ENCODE measurements at regions not wholly inside any gene's neighbourhood (a gene's known extent, or its start where the extent isn't known, plus 50 kb on each side); places are given as distances from the start of the nearest gene placed in this dataset.

GRCh38 chr3:83514130-83514914 lies 1444.5 kb upstream of the CADM2 start:
- no peak for DNase-seq

DNA sequence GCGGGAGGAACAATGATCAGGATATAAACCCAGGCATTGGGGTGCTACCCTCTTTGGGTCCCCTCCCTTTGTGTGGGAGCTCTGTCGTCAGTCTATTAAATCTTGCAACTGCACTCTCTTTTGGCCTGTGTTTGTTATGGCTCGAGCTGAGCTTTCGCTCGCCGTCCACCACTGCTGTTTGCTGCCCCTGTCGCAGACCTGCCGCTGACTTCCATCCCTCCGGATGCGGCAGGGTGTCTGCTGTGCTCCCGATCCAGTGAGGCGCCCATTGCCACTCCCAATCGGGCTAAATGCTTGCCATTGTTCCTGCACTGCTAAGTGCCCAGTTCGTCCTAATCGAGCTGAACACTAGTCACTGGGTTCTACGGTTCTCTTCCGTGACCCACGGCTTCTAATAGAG lies 1443.7 kb upstream of the CADM2 start:
- no peak for DNase-seq

GRCh38 chr3:83523470-83524073 lies 1435.2 kb upstream of the CADM2 start:
- DNase-seq = peak; percentile 5 to 18

DNA sequence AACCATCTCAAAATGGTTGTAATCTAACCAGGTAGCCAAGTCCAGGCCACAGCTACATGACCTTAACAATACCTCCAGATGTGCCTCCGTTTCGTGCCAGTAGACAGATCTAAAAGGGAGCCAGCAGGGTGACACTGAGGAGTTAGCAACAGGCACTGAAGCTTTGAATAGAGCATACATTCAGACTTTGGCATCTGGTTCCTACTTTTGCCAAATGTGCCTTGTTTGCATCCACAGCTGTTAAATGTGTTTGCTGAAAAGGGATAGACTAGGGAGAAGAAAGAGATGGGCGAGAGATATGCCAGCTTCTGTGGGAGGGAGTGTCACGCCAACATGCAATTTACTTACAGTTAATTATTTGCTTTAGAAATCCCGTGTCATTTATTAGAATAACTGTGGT lies 1433.9 kb upstream of the CADM2 start:
- peak in 1 of 2 donors; percentile 2 for DNase-seq

DNA sequence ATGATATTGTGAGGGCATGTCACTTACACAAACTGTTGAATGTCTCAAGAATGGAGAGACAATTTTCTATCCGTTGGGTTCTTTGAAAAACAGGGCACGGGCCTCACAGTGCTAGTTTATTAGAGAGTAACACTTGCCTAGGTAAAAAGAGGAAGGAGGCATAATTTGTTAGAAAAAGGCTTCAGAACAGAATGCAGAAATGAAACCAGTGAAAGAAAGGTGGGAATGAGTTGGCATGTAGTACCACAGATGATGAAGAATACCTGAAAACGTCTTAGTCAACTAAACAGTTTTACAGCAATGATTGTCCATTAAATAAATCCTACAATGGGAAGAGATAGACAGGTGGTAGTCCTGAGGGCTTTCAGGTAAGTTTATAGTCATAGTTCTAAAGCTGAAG lies 1399.7 kb upstream of the CADM2 start:
- no peak for DNase-seq

DNA sequence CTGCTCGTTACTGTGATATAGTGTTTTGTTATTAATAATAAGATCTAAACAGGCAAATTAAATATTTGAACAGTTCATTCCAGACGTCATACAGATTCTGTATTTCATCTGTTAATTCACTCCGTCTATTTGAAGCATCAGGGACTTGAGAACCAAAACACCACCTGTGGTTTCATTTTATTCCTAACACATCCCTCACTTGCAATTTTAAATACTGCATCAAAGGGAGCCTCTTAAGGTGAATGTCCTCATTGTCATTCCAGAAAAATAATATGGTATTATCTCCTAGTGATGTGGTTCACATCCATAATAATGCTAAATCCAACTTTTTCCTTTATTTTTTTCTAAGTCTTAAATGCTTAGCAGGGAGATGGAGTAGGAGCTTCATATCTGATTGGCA lies 1390.9 kb upstream of the CADM2 start:
- no peak for DNase-seq

- no peak for DNase-seq
These were observed 1377.2 kb upstream of the CADM2 start for GRCh38 chr3:83581546-83581945.

- DNase-seq = no peak
These were observed 1357.1 kb upstream of the CADM2 start for GRCh38 chr3:83601704-83602103.

DNA sequence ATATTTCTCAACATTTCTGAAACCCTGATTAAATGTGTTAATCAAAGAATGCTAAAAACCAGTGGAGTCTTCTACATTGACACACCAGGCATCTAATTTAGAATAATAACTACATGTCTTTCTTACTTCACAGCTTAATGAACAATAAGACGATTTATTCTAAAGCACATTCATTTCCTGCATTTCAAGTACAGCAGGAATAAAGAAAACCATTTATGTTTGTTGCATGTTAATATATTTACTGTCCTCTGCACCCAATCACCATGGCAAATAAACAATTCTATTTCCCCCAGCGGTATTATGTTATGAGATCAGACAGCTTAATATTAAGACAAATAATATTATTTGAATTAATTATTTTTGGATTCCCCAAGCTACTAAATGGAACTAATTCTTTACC lies 1336.3 kb upstream of the CADM2 start:
- DNase-seq = no peak

GRCh38 chr3:83625261-83625660 lies 1333.5 kb upstream of the CADM2 start:
- no peak for DNase-seq

GRCh38 chr3:83628471-83628870 lies 1330.3 kb upstream of the CADM2 start:
- DNase-seq = no peak

DNA sequence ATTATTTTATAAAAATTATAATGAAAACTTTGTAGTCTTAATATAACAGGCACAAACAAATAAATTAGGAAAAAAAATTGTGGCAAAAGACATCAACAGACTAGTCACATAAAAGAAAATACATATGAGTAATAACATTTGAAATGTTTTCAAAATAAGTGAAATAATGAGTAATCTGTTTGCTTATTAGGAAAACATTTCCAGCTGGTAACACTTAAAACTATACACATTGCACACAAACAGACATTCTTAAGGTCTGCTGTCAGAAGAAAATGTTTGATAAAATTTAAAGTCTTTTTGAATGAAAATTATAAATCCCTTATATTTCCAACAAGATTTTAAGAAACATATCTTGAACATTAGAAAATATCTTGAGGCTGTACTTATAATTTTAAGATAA lies 1326.3 kb upstream of the CADM2 start:
- DNase-seq = no peak

DNA sequence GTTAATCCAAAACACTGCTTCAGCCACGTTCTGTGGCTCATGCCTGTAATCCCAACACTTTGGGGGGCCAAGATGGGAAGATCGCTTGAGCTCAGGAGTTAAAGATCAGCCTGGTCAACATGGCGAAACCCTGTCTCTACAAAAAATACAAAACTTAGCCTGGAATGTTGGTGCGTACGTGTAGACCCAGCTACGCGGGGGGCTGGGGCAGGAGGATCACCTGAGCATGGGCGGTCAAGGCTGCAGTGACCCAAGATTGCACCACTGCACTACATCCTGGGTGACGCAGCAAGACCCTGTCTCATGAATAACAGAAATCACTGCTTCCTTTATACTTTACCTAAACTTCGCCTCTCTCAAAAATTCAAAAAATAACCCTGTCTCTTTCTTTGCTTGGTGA lies 1325.0 kb upstream of the CADM2 start:
- DNase-seq = no peak

DNA sequence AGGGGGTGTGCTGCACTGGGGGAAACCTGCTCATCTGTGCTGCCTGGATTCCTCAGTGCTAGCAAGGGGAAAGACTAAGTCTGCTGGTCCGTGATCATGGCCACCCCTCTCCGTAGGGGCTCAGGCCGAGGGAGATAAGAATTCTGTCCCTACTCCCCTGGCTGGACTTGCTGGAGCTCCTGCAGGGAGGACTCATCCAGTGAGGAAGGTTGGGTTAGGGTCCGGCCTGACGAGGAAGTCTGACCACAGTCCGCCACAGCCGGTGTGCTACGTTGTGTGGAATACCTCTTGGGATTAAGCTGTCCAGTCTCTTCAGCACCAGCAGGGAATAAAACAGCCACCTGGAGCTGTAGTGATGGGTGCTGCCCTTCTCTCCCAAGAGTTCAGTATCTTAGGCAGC lies 1309.1 kb upstream of the CADM2 start:
- DNase-seq = no peak

GRCh38 chr3:83655083-83655482 lies 1303.7 kb upstream of the CADM2 start:
- no peak for DNase-seq

DNA sequence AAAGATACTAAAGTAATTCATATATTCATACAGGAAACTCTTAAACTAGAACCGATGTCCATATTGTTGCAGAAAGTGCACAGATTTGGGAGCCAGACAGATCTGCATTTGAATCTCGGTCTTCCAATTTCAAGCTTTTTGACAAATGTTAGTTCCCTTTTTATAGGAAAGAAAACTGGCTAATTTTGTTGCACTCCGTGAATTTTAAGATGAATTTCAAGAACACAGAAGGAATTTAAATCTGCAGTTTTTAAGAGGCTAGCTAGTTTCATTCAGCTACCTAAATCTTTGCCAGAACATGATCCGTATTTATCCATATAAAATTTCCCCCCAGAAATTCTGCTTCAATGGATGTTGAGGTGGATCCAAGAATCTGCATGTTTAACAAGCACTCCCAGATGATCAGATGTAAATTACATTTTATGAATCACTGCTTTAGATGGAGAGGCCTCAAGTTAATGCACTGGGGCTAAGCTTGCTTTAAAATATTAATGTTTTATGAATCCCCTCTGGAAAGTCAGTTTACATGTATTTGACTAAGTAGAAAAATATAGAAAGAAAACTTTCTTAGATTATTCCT lies 1296.3 kb upstream of the CADM2 start:
- DNase-seq = no peak

GRCh38 chr3:83670416-83670815 lies 1288.4 kb upstream of the CADM2 start:
- no peak for DNase-seq

DNA sequence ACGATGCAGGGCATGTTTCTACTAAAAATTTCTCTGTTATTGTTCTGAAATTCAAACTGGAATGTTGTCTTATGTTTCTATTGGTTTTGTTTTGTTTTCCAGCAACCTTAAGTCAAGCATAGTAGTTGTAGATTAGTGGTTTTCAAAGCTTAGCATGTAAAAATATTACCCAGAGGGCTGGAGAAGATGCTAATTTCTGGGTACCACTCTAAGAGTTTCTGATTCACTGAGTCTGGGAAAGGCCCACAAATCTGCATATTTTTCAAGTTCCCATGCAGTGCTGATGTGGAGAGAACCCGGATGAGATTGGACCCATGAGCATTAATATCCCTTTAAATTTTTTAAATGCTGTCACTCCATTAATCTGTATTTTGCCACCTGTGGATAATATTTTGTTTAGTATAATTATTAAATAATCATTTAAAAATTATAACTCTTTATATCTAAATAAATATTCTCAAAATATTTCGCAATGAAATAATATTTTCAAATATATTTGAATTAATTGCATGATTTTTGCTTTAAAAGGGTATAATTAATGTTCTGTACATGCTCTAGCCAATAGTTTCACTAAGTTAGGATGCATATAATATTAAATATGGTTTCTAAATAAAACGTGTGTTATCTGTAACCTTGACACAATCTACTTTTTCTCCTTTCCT lies 1274.7 kb upstream of the CADM2 start:
- DNase-seq = no peak

DNA sequence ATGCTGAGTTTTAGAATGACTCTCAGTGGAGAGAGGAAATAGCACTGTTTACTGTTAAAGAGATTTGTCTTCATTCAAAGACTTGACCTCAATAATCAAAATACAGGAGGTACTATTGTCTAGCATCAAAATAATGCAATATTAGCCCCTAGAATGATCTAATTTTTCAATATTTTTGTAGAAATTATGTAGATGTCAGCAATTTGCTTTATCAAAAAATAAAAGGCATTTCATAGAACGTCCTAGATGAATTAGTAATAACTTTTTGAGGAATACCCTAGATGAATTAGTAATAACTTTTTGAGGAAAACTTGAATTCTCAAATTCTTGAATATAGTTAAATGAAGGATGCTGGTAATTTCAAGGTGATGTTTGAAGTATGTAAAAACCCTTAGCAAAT lies 1252.1 kb upstream of the CADM2 start:
- DNase-seq = no peak

- no peak for DNase-seq
These were observed 1243.5 kb upstream of the CADM2 start for GRCh38 chr3:83715307-83715706.

- no peak for DNase-seq
These were observed 1229.2 kb upstream of the CADM2 start for GRCh38 chr3:83729576-83729975.

GRCh38 chr3:83734656-83735055 lies 1224.1 kb upstream of the CADM2 start:
- DNase-seq = no peak

DNA sequence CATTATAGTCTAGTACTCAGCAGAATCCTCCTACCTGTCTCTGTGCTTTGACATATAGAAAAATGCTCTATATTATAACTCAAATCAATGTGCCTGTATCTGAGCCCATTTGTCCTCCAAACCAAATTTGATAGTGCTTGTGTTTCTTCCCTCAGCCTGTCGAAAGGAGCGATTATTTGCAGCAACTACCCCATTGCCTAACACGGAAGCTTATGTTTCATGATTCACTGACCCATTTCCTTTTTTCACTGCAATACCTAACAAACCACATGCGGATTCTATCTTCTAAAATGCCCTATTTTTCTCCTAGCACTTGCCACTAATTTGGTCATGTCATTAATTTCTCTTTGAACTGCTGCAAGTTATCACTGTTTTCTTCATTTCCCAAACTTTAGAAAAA lies 1220.6 kb upstream of the CADM2 start:
- DNase-seq = no peak

DNA sequence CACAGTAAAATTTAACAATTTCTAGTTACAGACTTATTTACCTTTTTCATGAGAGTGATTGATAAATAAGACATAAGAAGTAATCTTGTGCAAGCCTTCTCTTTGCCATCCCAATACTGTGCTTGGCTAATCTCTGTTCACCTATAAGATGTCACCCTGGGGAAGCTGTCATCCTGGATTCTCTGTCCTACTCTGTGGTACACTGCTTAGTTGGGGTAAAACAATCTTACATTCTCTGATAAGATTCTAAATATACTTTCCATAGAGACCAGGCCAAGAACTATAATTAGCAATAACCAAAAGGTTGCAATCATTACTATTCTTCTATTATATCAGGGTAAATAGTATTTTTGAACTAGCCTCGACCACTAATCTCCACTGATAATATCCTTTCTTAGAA lies 1218.3 kb upstream of the CADM2 start:
- DNase-seq = no peak
